Endodermal cell (in vitro differentiated cells): ENCODE measurements at regions not wholly inside any gene's neighbourhood (a gene's known extent, or its start where the extent isn't known, plus 50 kb on each side); places are given as distances from the start of the nearest gene placed in this dataset.

ENCODE experiments used
- DNase-seq: peaks from one replicate; pipeline ENCODE4 v3.0.0-alpha.2; 2017
- H3K27ac ChIP-seq: 2 replicates; pipeline ENCODE4 v1.5.1; 2013; ENCODE audit warnings: mild to moderate bottlenecking, low read depth, low read length, moderate library complexity
- H3K27me3 ChIP-seq: 2 replicates; pipeline ENCODE4 v1.6.1; 2013; ENCODE audit warnings: mild to moderate bottlenecking, low read length, moderate library complexity; ENCODE audit not compliant: insufficient read depth, control insufficient read depth, poor library complexity, severe bottlenecking
- H3K36me3 ChIP-seq: 2 replicates; pipeline ENCODE4 v1.7.0; 2013; ENCODE audit warnings: mild to moderate bottlenecking, low read length, moderate library complexity; ENCODE audit not compliant: control insufficient read depth, insufficient read depth
- H3K4me1 ChIP-seq: one replicate; pipeline ENCODE4 v1.7.0; 2013; ENCODE audit warnings: low read length; ENCODE audit not compliant: control insufficient read depth, insufficient read depth
- H3K4me3 ChIP-seq: 2 replicates; pipeline ENCODE4 v1.5.1; 2013; ENCODE audit warnings: mild to moderate bottlenecking, low read length, moderate library complexity
- H3K9ac ChIP-seq: 2 replicates; pipeline ENCODE4 v1.6.1; 2013; ENCODE audit warnings: mild to moderate bottlenecking, low read length, moderate library complexity; ENCODE audit not compliant: poor library complexity, severe bottlenecking; ENCODE audit errors: extremely low read depth
- H3K9me3 ChIP-seq: 2 replicates; pipeline ENCODE4 v1.6.1; 2013; ENCODE audit warnings: mild to moderate bottlenecking, low read length, moderate library complexity; ENCODE audit not compliant: control insufficient read depth
- H3K27ac Mint-ChIP-seq: 2 replicates; pipeline ENCODE4 v1.8.0; 2020; ENCODE audit warnings: mixed read lengths
- H3K27me3 Mint-ChIP-seq: 2 replicates; pipeline ENCODE4 v1.8.0; 2021; ENCODE audit warnings: mild to moderate bottlenecking, mixed read lengths; ENCODE audit not compliant: insufficient read depth
- H3K36me3 Mint-ChIP-seq: 2 replicates; pipeline ENCODE4 v1.8.0; 2020; ENCODE audit warnings: low read depth, mixed read lengths
- H3K4me1 Mint-ChIP-seq: 2 replicates; pipeline ENCODE4 v1.8.0; 2020; ENCODE audit warnings: mixed read lengths
- H3K4me3 Mint-ChIP-seq: 2 replicates; pipeline ENCODE4 v1.8.0; 2020; ENCODE audit warnings: mild to moderate bottlenecking, moderate library complexity, mixed read lengths
- H3K9me3 Mint-ChIP-seq: 2 replicates; pipeline ENCODE4 v1.8.0; 2020; ENCODE audit warnings: mild to moderate bottlenecking, mixed read lengths
- WGBS, 2 experiments: methylation state at CpG; one replicate each; pipeline versions ENCODE4 v1.1.5 to v1.1.7; 2013; ENCODE audit warnings: missing lambda C conversion rate in 2 of 2, mixed read lengths in 1 of 2; ENCODE audit not compliant: insufficient coverage in 1 of 2, insufficient read length in 1 of 2; 5-methylcytosine and 5-hydroxymethylcytosine counted together
- TF ChIP-seq, protein P1 (sequence below): fragments of 200-600 bp; sonication (generic); conservative IDR thresholded peaks from 2 replicates; pipeline ENCODE4 v1.5.0; 2021; ENCODE audit warnings: antibody characterized with exemption, mild to moderate bottlenecking

DNA sequence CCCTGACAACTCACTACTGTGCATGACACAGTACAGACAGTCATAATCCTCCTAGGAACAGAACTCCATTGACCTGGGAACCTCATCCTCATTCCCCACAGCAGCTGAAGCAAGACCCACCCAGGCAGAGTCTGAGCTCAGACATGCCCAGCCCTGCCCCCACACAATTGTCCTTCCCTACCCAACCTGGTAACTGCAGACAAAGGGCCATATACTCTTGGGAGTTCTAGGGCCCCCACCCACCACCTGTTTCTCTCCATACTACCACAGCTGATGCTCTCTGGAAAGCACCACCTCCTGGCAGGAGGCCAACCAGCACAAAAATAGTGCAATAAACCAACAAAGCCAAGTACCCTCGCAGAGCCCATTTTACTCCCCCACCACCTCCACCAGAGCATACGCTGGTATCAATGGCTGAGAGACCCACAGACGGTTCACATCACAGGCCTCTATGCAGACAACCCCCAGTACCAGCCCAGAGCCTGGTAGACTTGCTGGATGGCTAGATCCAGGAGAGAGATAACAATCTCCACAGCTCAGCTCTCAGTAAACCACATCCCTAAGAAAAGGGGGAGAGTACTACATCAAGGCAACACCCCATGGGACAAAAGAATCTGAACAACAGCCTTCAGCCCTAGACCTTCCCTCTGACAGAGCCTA lies 159.7 kb upstream of the CXADR start:
- H3K4me1 Mint-ChIP-seq = no peaks in the 10 kb centered on the region
- Histone ChIP-seq H3K27me3 (no peaks in the 10 kb centered on the region), H3K9ac (no peak overlapping the region), H3K4me1 (no peaks in the 10 kb centered on the region), H3K27ac (no peak overlapping the region), H3K4me3 (no peak overlapping the region), H3K9me3 (no peaks in the 10 kb centered on the region), H3K36me3 (no peaks in the 10 kb centered on the region)
- H3K36me3 Mint-ChIP-seq = no peaks in the 10 kb centered on the region
- TF ChIP-seq, protein P1, sequence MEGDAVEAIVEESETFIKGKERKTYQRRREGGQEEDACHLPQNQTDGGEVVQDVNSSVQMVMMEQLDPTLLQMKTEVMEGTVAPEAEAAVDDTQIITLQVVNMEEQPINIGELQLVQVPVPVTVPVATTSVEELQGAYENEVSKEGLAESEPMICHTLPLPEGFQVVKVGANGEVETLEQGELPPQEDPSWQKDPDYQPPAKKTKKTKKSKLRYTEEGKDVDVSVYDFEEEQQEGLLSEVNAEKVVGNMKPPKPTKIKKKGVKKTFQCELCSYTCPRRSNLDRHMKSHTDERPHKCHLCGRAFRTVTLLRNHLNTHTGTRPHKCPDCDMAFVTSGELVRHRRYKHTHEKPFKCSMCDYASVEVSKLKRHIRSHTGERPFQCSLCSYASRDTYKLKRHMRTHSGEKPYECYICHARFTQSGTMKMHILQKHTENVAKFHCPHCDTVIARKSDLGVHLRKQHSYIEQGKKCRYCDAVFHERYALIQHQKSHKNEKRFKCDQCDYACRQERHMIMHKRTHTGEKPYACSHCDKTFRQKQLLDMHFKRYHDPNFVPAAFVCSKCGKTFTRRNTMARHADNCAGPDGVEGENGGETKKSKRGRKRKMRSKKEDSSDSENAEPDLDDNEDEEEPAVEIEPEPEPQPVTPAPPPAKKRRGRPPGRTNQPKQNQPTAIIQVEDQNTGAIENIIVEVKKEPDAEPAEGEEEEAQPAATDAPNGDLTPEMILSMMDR = no peak
- 79% methylated on average over 3 of the region's 3 CpGs for WGBS, 2 experiments
- H3K27me3 Mint-ChIP-seq = no peaks in the 10 kb centered on the region
- no peak overlapping the region for H3K27ac Mint-ChIP-seq
- no peaks in the 10 kb centered on the region for H3K9me3 Mint-ChIP-seq
- no peak overlapping the region for H3K4me3 Mint-ChIP-seq
- no peak for DNase-seq

DNA sequence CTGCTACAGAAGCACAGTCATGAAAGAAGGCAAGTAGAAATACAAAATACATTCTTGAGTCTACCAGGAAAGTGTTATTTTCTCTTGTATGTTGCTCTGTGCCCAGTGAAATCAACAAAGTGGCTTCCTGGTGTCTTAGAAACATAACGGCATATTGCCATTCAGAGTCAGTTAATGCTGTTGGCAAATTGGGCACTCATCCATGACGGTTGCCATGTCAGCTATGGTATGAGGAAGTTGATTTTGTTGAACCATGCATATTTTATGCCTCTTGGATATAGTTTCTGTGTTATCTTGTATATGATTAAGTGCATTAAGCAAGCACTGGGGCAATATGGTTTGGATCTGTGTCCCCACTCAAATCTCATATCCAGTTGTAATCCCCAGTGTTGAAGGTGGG lies 153.1 kb upstream of the CXADR start:
- H3K9me3 ChIP-seq = no peaks in the 10 kb centered on the region
- no peaks in the 10 kb centered on the region for H3K36me3 ChIP-seq
- Mint-ChIP-seq H3K4me1 (no peaks in the 10 kb centered on the region), H3K27ac (no peak overlapping the region), H3K9me3 (peaks cover 3% of the 10 kb centered on the region), H3K27me3 (no peaks in the 10 kb centered on the region), H3K36me3 (no peaks in the 10 kb centered on the region), H3K4me3 (no peak overlapping the region)
- no peaks in the 10 kb centered on the region for H3K27me3 ChIP-seq
- H3K4me3 ChIP-seq = no peak overlapping the region
- no peak for DNase-seq
- H3K9ac ChIP-seq = no peak overlapping the region
- 96 to 100% methylated on average over 2 of the region's 2 CpGs for WGBS, 2 experiments
- no peaks in the 10 kb centered on the region for H3K4me1 ChIP-seq
- TF ChIP-seq, protein P1 = no peak
- no peak overlapping the region for H3K27ac ChIP-seq

- H3K4me1 Mint-ChIP-seq = peaks cover 10% of the 10 kb centered on the region
- Histone ChIP-seq H3K4me1 (no peaks in the 10 kb centered on the region), H3K9me3 (no peaks in the 10 kb centered on the region), H3K27me3 (no peaks in the 10 kb centered on the region), H3K4me3 (no peak overlapping the region), H3K36me3 (no peaks in the 10 kb centered on the region), H3K9ac (no peak overlapping the region), H3K27ac (no peak overlapping the region)
- H3K27ac Mint-ChIP-seq = no peak overlapping the region
- H3K36me3 Mint-ChIP-seq = no peaks in the 10 kb centered on the region
- 78 to 81% methylated on average over 2 to 3 of the region's 3 CpGs for WGBS, 2 experiments
- DNase-seq = no peak
- peaks cover 2% of the 10 kb centered on the region for H3K9me3 Mint-ChIP-seq
- no peaks in the 10 kb centered on the region for H3K27me3 Mint-ChIP-seq
- no peak overlapping the region for H3K4me3 Mint-ChIP-seq
- TF ChIP-seq, protein P1 = no peak
These were observed 144.0 kb upstream of the CXADR start for GRCh38 chr21:17368748-17369363.
